ENCODE measurements at regions not wholly inside any gene's neighbourhood (a gene's known extent, or its start where the extent isn't known, plus 50 kb on each side); places are given as distances from the start of the nearest gene placed in this dataset.

GRCh38 chrX:63927848-63928247, 142.8 kb upstream of the ARHGEF9 start:
- DNase-seq (ENCODE audit: low spot score, unreplicated experiment): no peak
- TF ChIP-seq CTCF (IDR thresholded peaks at IDR 0.05; ENCODE audit: unreplicated experiment): no peak

GRCh38 chrX:63922221-63922620, 137.2 kb upstream of the ARHGEF9 start:
- no peak for TF ChIP-seq CTCF (IDR thresholded peaks at IDR 0.05; ENCODE audit: unreplicated experiment)
- Mint-ChIP-seq H3K27me3 (no peaks in the 10 kb centered on the region), H3K9me3 (ENCODE audit: low read depth) (peaks cover 49% of the 10 kb centered on the region), H3K4me1 (ENCODE audit: low read depth) (no peaks in the 10 kb centered on the region), H3K4me3 (ENCODE audit: low read depth) (no peak overlapping the region), H3K36me3 (ENCODE audit: insufficient read depth) (no peaks in the 10 kb centered on the region), H3K27ac (no peak overlapping the region)
- DNase-seq (ENCODE audit: low spot score, unreplicated experiment): no peak

More at GRCh38 chrX:63927848-63928247, 142.8 kb upstream of the ARHGEF9 start:
- H3K4me1 Mint-ChIP-seq (ENCODE audit: low read depth): peaks cover 1% of the 10 kb centered on the region
- no peaks in the 10 kb centered on the region for H3K27me3 Mint-ChIP-seq
- H3K9me3 Mint-ChIP-seq (ENCODE audit: low read depth): peaks cover 18% of the 10 kb centered on the region
- H3K4me3 Mint-ChIP-seq (ENCODE audit: low read depth): no peak overlapping the region
- no peak overlapping the region for H3K27ac Mint-ChIP-seq
- H3K36me3 Mint-ChIP-seq (ENCODE audit: insufficient read depth): no peaks in the 10 kb centered on the region

- Mint-ChIP-seq H3K36me3 (ENCODE audit: insufficient read depth) (no peaks in the 10 kb centered on the region), H3K4me3 (ENCODE audit: low read depth) (no peak overlapping the region), H3K27ac (no peak overlapping the region), H3K27me3 (no peaks in the 10 kb centered on the region), H3K4me1 (ENCODE audit: low read depth) (no peaks in the 10 kb centered on the region), H3K9me3 (ENCODE audit: low read depth) (peaks cover 56% of the 10 kb centered on the region)
- DNase-seq (ENCODE audit: low spot score, unreplicated experiment): no peak
- TF ChIP-seq CTCF (IDR thresholded peaks at IDR 0.05; ENCODE audit: unreplicated experiment): no peak
Observed at GRCh38 chrX:63920875-63921274, 135.9 kb upstream of the ARHGEF9 start.

GRCh38 chrX:63919081-63919480, 134.1 kb upstream of the ARHGEF9 start:
- H3K4me3 Mint-ChIP-seq (ENCODE audit: low read depth): no peak overlapping the region
- no peak for DNase-seq (ENCODE audit: low spot score, unreplicated experiment)
- no peak for TF ChIP-seq CTCF (IDR thresholded peaks at IDR 0.05; ENCODE audit: unreplicated experiment)
- H3K4me1 Mint-ChIP-seq (ENCODE audit: low read depth): no peaks in the 10 kb centered on the region
- no peak overlapping the region for H3K27ac Mint-ChIP-seq
- H3K27me3 Mint-ChIP-seq: no peaks in the 10 kb centered on the region
- H3K36me3 Mint-ChIP-seq (ENCODE audit: insufficient read depth): no peaks in the 10 kb centered on the region
- peaks cover 60% of the 10 kb centered on the region for H3K9me3 Mint-ChIP-seq (ENCODE audit: low read depth)

- H3K4me3 Mint-ChIP-seq (ENCODE audit: low read depth): no peak overlapping the region
- DNase-seq (ENCODE audit: low spot score, unreplicated experiment): no peak
- no peaks in the 10 kb centered on the region for H3K27me3 Mint-ChIP-seq
- H3K36me3 Mint-ChIP-seq (ENCODE audit: insufficient read depth): no peaks in the 10 kb centered on the region
- H3K27ac Mint-ChIP-seq: no peak overlapping the region
- H3K4me1 Mint-ChIP-seq (ENCODE audit: low read depth): no peaks in the 10 kb centered on the region
- H3K9me3 Mint-ChIP-seq (ENCODE audit: low read depth): peaks cover 60% of the 10 kb centered on the region
- no peak for TF ChIP-seq CTCF (IDR thresholded peaks at IDR 0.05; ENCODE audit: unreplicated experiment)
Observed at GRCh38 chrX:63918611-63919010, 133.6 kb upstream of the ARHGEF9 start.

All from progenitor cell of endocrine pancreas (in vitro differentiated cells).